ENCODE measurements at regions not wholly inside any gene's neighbourhood (a gene's known extent, or its start where the extent isn't known, plus 50 kb on each side); places are given as distances from the start of the nearest gene placed in this dataset.
"Not testable (repeated sequence)": the region's sequence is repeated elsewhere in the genome, so short reads cannot be mapped to it uniquely, and the experiment has no call there.

DNA sequence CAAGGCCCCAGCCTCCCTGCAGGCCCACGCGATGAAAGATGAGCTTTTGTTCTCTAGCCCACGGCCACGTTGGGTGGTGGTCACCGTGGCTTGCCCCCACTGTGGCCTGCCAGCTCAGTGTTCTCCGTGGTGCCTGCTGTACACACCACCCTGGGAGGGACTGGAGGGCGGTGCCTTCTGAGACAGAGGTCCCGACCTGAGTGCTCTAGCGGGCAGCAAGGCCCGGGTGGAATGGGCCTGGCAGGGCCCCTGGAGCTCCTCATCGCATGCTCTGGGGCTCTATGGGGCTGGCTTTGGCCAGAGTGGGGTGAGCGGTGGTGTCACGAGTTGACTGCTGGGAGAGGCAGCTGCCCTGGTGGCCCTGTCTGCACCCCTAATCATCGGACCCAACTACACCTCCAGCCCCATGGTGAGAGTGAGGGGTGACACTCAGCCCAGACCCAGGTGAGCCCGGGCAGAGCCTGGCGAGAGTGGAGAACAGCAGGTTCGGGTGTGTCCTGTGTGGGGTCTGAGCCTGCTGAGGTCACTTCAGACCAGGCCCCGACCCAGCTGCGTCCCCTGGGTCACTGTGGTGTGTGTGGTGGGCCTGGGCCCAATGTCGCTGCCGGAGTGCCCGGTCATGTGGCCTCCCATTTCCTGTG is 541.9 kb downstream of the TBC1D22A start:
- intact Hi-C loops (cut with micrococcal nuclease) = no loop called here
- ATAC-seq (ENCODE audit: low read depth) = no peak
- H3K27me3 ChIP-seq (replicated peaks in 1 of 4; ENCODE audit: control extremely low read depth in 1 of 4, control insufficient read depth in 3 of 4, insufficient read depth in 4 of 4, low read length in 3 of 4) = no peaks in the 10 kb centered on the region
- peaks cover 0 to 12% (median 0%) of the 10 kb centered on the region in 3 donors for H3K9me3 ChIP-seq (ENCODE audit: control extremely low read depth in 1 of 3, control insufficient read depth in 2 of 3, insufficient read depth in 1 of 3, low read length in 2 of 3)
- H3K9ac ChIP-seq (ENCODE audit: low read length) = no peak overlapping the region
- no peaks in the 10 kb centered on the region for H4K20me1 ChIP-seq (ENCODE audit: control insufficient read depth, insufficient read depth, low read length, poor library complexity, severe bottlenecking)
- Mint-ChIP-seq H3K9me3 (ENCODE audit: insufficient read depth) (no peaks in the 10 kb centered on the region), H3K27ac (no peak overlapping the region), H3K27me3 (no peaks in the 10 kb centered on the region), H3K4me3 (no peak overlapping the region), H3K4me1 (no peaks in the 10 kb centered on the region)
- no peaks in the 10 kb centered on the region for H3K4me1 ChIP-seq (ENCODE audit: control insufficient read depth in 2 of 2, insufficient read depth in 2 of 2, low read length in 2 of 2)
- no peak overlapping the region for H3K27ac ChIP-seq (ENCODE audit: low read length in 2 of 2)
- CTCF ChIA-PET = no interaction called here
- 92% methylated on average over 20 of the region's 22 CpGs for WGBS (ENCODE audit: insufficient coverage)
- TF ChIP-seq EZH2 (IDR thresholded peaks at IDR 0.05; ENCODE audit: borderline replicate concordance, insufficient read depth, low read depth, low read length, poor library complexity, severe bottlenecking) (no peak), CTCF (IDR thresholded peaks at IDR 0.05) (no peak)
- no peak overlapping the region for H2AFZ ChIP-seq (ENCODE audit: insufficient read depth, low read depth, low read length, poor library complexity, severe bottlenecking)
- DNase-seq = no peak
- POLR2A ChIA-PET = no interaction called here
- H3K79me2 ChIP-seq (ENCODE audit: control insufficient read depth, insufficient read depth, low read length) = no peaks in the 10 kb centered on the region
- no peaks in the 10 kb centered on the region for H3K36me3 ChIP-seq (replicated peaks in 1 of 2; ENCODE audit: control extremely low read depth in 1 of 2, control insufficient read depth in 1 of 2, extremely low read depth in 1 of 2, insufficient read depth in 2 of 2, low read length in 1 of 2)
- no peak overlapping the region for H3K4me3 ChIP-seq (ENCODE audit: control extremely low read depth in 1 of 5, extremely low read depth in 1 of 5, insufficient read depth in 1 of 5, low read depth in 2 of 5, low read length in 4 of 5)
- no peak overlapping the region for H3K4me2 ChIP-seq (replicated peaks; ENCODE audit: low read depth, low read length, poor library complexity, severe bottlenecking)

DNA sequence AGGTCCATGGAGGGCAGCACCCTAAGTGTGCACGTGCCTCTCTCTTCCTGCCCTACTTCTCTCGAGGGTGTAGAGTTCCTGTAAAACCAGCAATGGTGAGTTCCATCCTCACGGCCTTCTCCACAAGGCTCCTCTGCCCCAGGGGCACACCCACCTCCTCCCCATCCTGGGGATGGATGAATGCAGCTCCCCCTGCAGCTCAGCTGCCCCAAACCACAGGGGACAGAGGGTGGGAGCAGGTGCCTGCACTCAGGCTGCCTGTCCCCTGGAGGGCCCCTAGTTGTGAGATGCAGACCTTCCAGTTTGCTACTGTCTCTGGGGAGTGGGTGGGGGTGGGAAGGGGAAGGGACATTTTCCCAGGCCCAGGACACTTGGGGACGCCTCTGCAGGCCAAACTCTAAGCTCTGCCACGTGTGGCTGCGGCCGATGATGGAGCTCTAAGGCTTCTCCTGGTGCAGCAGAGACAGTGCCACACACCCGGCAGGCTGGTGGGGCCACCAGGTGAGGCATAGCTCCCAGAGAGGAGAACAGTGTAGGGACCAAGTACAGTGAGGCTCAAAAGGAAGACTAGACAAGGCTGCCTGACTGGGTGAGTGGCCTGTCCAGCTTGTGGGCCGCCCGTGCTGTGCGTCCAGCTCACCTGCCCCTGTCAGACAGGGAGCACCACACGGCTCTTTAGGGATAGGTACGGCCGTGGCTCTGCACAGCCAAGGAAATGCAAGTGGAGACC is 540.9 kb downstream of the TBC1D22A start:
- no peak overlapping the region for H2AFZ ChIP-seq (ENCODE audit: insufficient read depth, low read depth, low read length, poor library complexity, severe bottlenecking)
- intact Hi-C loops (cut with micrococcal nuclease) = no loop called here
- H3K36me3 ChIP-seq (replicated peaks in 1 of 2; ENCODE audit: control extremely low read depth in 1 of 2, control insufficient read depth in 1 of 2, extremely low read depth in 1 of 2, insufficient read depth in 2 of 2, low read length in 1 of 2) = no peaks in the 10 kb centered on the region
- H3K9me3 Mint-ChIP-seq (ENCODE audit: insufficient read depth) = no peaks in the 10 kb centered on the region
- no peak for TF ChIP-seq EZH2 (IDR thresholded peaks at IDR 0.05; ENCODE audit: borderline replicate concordance, insufficient read depth, low read depth, low read length, poor library complexity, severe bottlenecking)
- TF ChIP-seq CTCF (IDR thresholded peaks at IDR 0.05) = no peak
- peaks cover 0 to 12% (median 0%) of the 10 kb centered on the region in 3 donors for H3K9me3 ChIP-seq (ENCODE audit: control extremely low read depth in 1 of 3, control insufficient read depth in 2 of 3, insufficient read depth in 1 of 3, low read length in 2 of 3)
- H3K79me2 ChIP-seq (ENCODE audit: control insufficient read depth, insufficient read depth, low read length) = no peaks in the 10 kb centered on the region
- no peak overlapping the region for H3K4me3 ChIP-seq (ENCODE audit: control extremely low read depth in 1 of 5, extremely low read depth in 1 of 5, insufficient read depth in 1 of 5, low read depth in 2 of 5, low read length in 4 of 5)
- no peaks in the 10 kb centered on the region for H3K27me3 Mint-ChIP-seq
- no peaks in the 10 kb centered on the region for H3K27me3 ChIP-seq (replicated peaks in 1 of 4; ENCODE audit: control extremely low read depth in 1 of 4, control insufficient read depth in 3 of 4, insufficient read depth in 4 of 4, low read length in 3 of 4)
- WGBS (ENCODE audit: insufficient coverage) = 84% methylated on average over 9 of the region's 14 CpGs
- H3K4me3 Mint-ChIP-seq = no peak overlapping the region
- ChIA-PET POLR2A (no interaction called here), CTCF (no interaction called here)
- no peak overlapping the region for H3K9ac ChIP-seq (ENCODE audit: low read length)
- H3K4me1 ChIP-seq (ENCODE audit: control insufficient read depth in 2 of 2, insufficient read depth in 2 of 2, low read length in 2 of 2) = no peaks in the 10 kb centered on the region
- H4K20me1 ChIP-seq (ENCODE audit: control insufficient read depth, insufficient read depth, low read length, poor library complexity, severe bottlenecking) = no peaks in the 10 kb centered on the region
- no peak overlapping the region for H3K27ac ChIP-seq (ENCODE audit: low read length in 2 of 2)
- H3K27ac Mint-ChIP-seq = no peak overlapping the region
- no peak for ATAC-seq (ENCODE audit: low read depth)
- no peaks in the 10 kb centered on the region for H3K4me1 Mint-ChIP-seq
- no peak overlapping the region for H3K4me2 ChIP-seq (replicated peaks; ENCODE audit: low read depth, low read length, poor library complexity, severe bottlenecking)
- no peak for DNase-seq

GRCh38 chr22:47302587-47302986 is 540.1 kb downstream of the TBC1D22A start:
- H3K27ac ChIP-seq (ENCODE audit: low read length in 2 of 2); H3K4me3 ChIP-seq (ENCODE audit: control extremely low read depth in 1 of 5, extremely low read depth in 1 of 5, insufficient read depth in 1 of 5, low read depth in 2 of 5, low read length in 4 of 5); ATAC-seq (ENCODE audit: low read depth); CTCF ChIA-PET; H3K9ac ChIP-seq (ENCODE audit: low read length); POLR2A ChIA-PET; H3K79me2 ChIP-seq (ENCODE audit: control insufficient read depth, insufficient read depth, low read length); H3K4me3 Mint-ChIP-seq; intact Hi-C loops (cut with micrococcal nuclease); H4K20me1 ChIP-seq (ENCODE audit: control insufficient read depth, insufficient read depth, low read length, poor library complexity, severe bottlenecking); H3K4me1 ChIP-seq (ENCODE audit: control insufficient read depth in 2 of 2, insufficient read depth in 2 of 2, low read length in 2 of 2); H3K9me3 Mint-ChIP-seq (ENCODE audit: insufficient read depth); H2AFZ ChIP-seq (ENCODE audit: insufficient read depth, low read depth, low read length, poor library complexity, severe bottlenecking); H3K27me3 ChIP-seq (replicated peaks in 1 of 4; ENCODE audit: control extremely low read depth in 1 of 4, control insufficient read depth in 3 of 4, insufficient read depth in 4 of 4, low read length in 3 of 4); H3K27ac Mint-ChIP-seq; H3K4me2 ChIP-seq (replicated peaks; ENCODE audit: low read depth, low read length, poor library complexity, severe bottlenecking); H3K4me1 Mint-ChIP-seq; H3K27me3 Mint-ChIP-seq; H3K36me3 ChIP-seq (replicated peaks in 1 of 2; ENCODE audit: control extremely low read depth in 1 of 2, control insufficient read depth in 1 of 2, extremely low read depth in 1 of 2, insufficient read depth in 2 of 2, low read length in 1 of 2); DNase-seq: not testable (repeated sequence)
- WGBS (ENCODE audit: insufficient coverage) = 100% methylated on average over 1 of the region's 1 CpG
- peaks cover 0 to 19% (median 0%) of the 10 kb centered on the region in 3 donors for H3K9me3 ChIP-seq (ENCODE audit: control extremely low read depth in 1 of 3, control insufficient read depth in 2 of 3, insufficient read depth in 1 of 3, low read length in 2 of 3)
